Endothelial cell of umbilical vein (primary cell): ENCODE measurements at regions not wholly inside any gene's neighbourhood (a gene's known extent, or its start where the extent isn't known, plus 50 kb on each side); places are given as distances from the start of the nearest gene placed in this dataset.

Source experiments
- BruUV-seq: library from RNA; stranded (reverse); fragments of 400-500 nt; replicated peaks from 2 replicates; lab custom pipeline; 2021; lab: Mats Ljungman, UMichigan
- CTCF ChIA-PET: fragments of 300-600, 350-600 bp; sonication (Branson Sonifier 250); formaldehyde crosslinking; loops from one replicate; lab custom pipeline; 2021; ENCODE audit warnings: antibody characterized with exemption, inconsistent platforms; lab: Charles Lee
- POLR2A ChIA-PET: fragments of 300-600, 350-600 bp; sonication (Branson Sonifier 250); formaldehyde crosslinking; loops from one replicate; lab custom pipeline; 2021; ENCODE audit warnings: antibody characterized with exemption, inconsistent platforms; lab: Charles Lee
- DNase-seq: peaks from one replicate; pipeline ENCODE4 v3.0.0-alpha.2; 2011; ENCODE audit warnings: low read depth, low spot score
- FAIRE-seq: peaks from 2 replicates; lab custom pipeline; 2011; peaks lifted over from hg19 to GRCh38; lab: Jason Lieb, UNC
- H2AFZ ChIP-seq: 2 replicates; pipeline ENCODE4 v1.6.0; 2012; ENCODE audit warnings: low read depth, low read length, control low read depth, inconsistent platforms
- H3K27ac ChIP-seq: 2 replicates; pipeline ENCODE4 v1.5.1; 2011; ENCODE audit warnings: low read depth, mild to moderate bottlenecking, control low read depth, low read length, moderate library complexity; ENCODE audit not compliant: insufficient read depth
- H3K27me3 ChIP-seq, 2 experiments: 2 replicates each; pipeline versions ENCODE4 v1.6.0 to v1.6.1; 2011; ENCODE audit warnings: low read length in 2 of 2, mixed read lengths in 1 of 2; ENCODE audit not compliant: control insufficient read depth in 2 of 2, insufficient read depth in 2 of 2
- H3K36me3 ChIP-seq, 2 experiments: 2 replicates in 1 of 2; 3 replicates in 1 of 2; pipeline ENCODE4 v1.5.1; 2011; ENCODE audit warnings: low read length in 2 of 2, mild to moderate bottlenecking in 1 of 2, moderate library complexity in 1 of 2; ENCODE audit not compliant: control insufficient read depth in 2 of 2, insufficient read depth in 2 of 2; ENCODE audit errors: extremely low read depth in 1 of 2
- H3K4me1 ChIP-seq: 3 replicates; pipeline ENCODE4 v1.5.1; 2011; ENCODE audit warnings: mild to moderate bottlenecking, low read length; ENCODE audit not compliant: control insufficient read depth, insufficient read depth; ENCODE audit errors: extremely low read depth
- H3K4me2 ChIP-seq: 2 replicates; pipeline ENCODE4 v1.6.1; 2011; ENCODE audit warnings: low read length, control low read depth, mixed read lengths; ENCODE audit not compliant: insufficient read depth
- H3K4me3 ChIP-seq, 3 experiments: fragments of 200-600 bp in 1 of 3; sonication (generic), shearing (Covaris generic) in 1 of 3; replicated peaks in 1 of 3; 2 replicates each; pipeline ENCODE4 v1.5.1; 2011 to 2016; ENCODE audit warnings: control low read depth in 3 of 3, low read length in 3 of 3, mild to moderate bottlenecking in 2 of 3, inconsistent platforms in 1 of 3, low read depth in 1 of 3, moderate library complexity in 1 of 3; ENCODE audit not compliant: insufficient read depth in 1 of 3
- H3K79me2 ChIP-seq: 2 replicates; pipeline ENCODE4 v1.6.0; 2012; ENCODE audit warnings: low read length, inconsistent platforms; ENCODE audit not compliant: control insufficient read depth, insufficient read depth
- H3K9ac ChIP-seq: replicated peaks from 2 replicates; pipeline ENCODE3; 2011; ENCODE audit warnings: low read length, control low read depth; ENCODE audit not compliant: insufficient read depth; ENCODE audit errors: extremely low read depth
- H3K9me1 ChIP-seq: replicated peaks from 3 replicates; pipeline ENCODE4 v1.6.0; 2011; ENCODE audit warnings: mild to moderate bottlenecking, low read length; ENCODE audit not compliant: control insufficient read depth, insufficient read depth; ENCODE audit errors: extremely low read depth
- H3K9me3 ChIP-seq: replicated peaks from 2 replicates; pipeline ENCODE4 v1.5.1; 2012; ENCODE audit warnings: low read length, inconsistent platforms; ENCODE audit not compliant: control insufficient read depth, insufficient read depth
- H4K20me1 ChIP-seq: replicated peaks from 2 replicates; pipeline ENCODE3; 2011; ENCODE audit warnings: mild to moderate bottlenecking, low read length; ENCODE audit not compliant: control insufficient read depth, insufficient read depth; ENCODE audit errors: extremely low read depth
- EZH2 ChIP-seq: IDR thresholded peaks from 2 replicates; pipeline ENCODE4 v1.6.1; 2012; ENCODE audit warnings: borderline replicate concordance, low read depth, mild to moderate bottlenecking, moderate library complexity, low read length, inconsistent platforms; ENCODE audit not compliant: severe bottlenecking
- FOS ChIP-seq: IDR thresholded peaks from 2 replicates; pipeline ENCODE4 v1.6.1; 2011; ENCODE audit warnings: mild to moderate bottlenecking, low read length, moderate library complexity, borderline replicate concordance; ENCODE audit not compliant: insufficient read depth
- GATA2 ChIP-seq: IDR thresholded peaks from 2 replicates; pipeline ENCODE4 v1.7.0; 2011; ENCODE audit warnings: low read depth, mild to moderate bottlenecking, moderate library complexity, mixed read lengths, low read length; ENCODE audit not compliant: insufficient read length, insufficient read depth
- JUN ChIP-seq: IDR thresholded peaks from 2 replicates; pipeline ENCODE4 v1.6.1; 2011; ENCODE audit warnings: borderline replicate concordance, low read depth; ENCODE audit not compliant: insufficient read length, insufficient read depth
- MYC ChIP-seq: IDR thresholded peaks from one replicate; pipeline ENCODE4 v1.6.1; 2011; ENCODE audit warnings: mild to moderate bottlenecking, low read depth, low read length
- POLR2A ChIP-seq: IDR thresholded peaks from 2 replicates; pipeline ENCODE4 v1.6.1; 2012; ENCODE audit warnings: low read depth, mild to moderate bottlenecking, control low read depth, low read length
- POLR2AphosphoS5 ChIP-seq: IDR thresholded peaks from 2 replicates; pipeline ENCODE4 v1.6.1; 2012; ENCODE audit warnings: low read depth, mild to moderate bottlenecking, control low read depth, low read length, moderate library complexity; ENCODE audit not compliant: insufficient read depth
- dilution Hi-C: fragments of 300-500 bp; cut with MboI; formaldehyde crosslinking; loops from one replicate; pipeline ENCODE4 v1.15.0; 2019; ENCODE audit warnings: low sequenced_read_pairs; ENCODE audit not compliant: extremely low pct_ligation_motif_present
- intact Hi-C: fragments of 100-400 bp; cut with micrococcal nuclease; formaldehyde crosslinking; loops from one replicate; pipeline ENCODE4 v1.10.0; 2022
- TF ChIP-seq, protein P1 (sequence below): IDR thresholded peaks from 2 replicates; pipeline ENCODE4 v1.6.1; 2011; ENCODE audit not compliant: insufficient read depth, insufficient read length
- TF ChIP-seq, protein P2 (sequence below), 2 donors: IDR thresholded peaks; 1 replicate in 1 of 2; 2 replicates in 1 of 2; pipeline ENCODE4 v1.5.1; 2011; ENCODE audit warnings: low read length in 2 of 2, mild to moderate bottlenecking in 2 of 2, moderate library complexity in 2 of 2, control low read depth in 1 of 2, inconsistent platforms in 1 of 2, low read depth in 1 of 2; ENCODE audit not compliant: insufficient read depth in 1 of 2; ENCODE audit errors: extremely low read depth in 1 of 2

DNA sequence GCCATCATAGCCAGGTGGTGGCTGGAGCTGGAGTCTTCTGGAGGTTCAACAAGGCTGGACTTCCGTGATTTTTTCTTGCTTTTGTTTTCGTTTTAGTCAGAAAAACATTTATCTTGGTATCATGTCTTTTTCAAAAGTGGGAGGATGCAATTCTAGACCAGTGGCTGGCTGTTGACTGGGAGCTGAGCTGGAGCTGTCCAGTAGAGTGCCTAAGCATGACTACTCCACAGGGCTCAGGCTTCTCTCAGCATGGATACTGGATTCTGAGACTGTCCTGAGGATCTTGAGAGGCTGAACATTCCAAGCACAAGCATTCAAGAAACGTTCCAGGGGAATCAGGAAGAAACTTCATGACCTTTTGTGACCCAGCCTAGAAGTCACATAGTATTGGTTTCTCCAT is 598.1 kb downstream of the MID1IP1 start:
- CTCF ChIA-PET, result no interaction called here

More for the DNA sequence above, 598.1 kb downstream of the MID1IP1 start:
- no peak for TF ChIP-seq POLR2A
- TF ChIP-seq, protein P1, sequence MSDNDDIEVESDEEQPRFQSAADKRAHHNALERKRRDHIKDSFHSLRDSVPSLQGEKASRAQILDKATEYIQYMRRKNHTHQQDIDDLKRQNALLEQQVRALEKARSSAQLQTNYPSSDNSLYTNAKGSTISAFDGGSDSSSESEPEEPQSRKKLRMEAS, result no peak
- TF ChIP-seq GATA2, result no peak
- TF ChIP-seq EZH2, result no peak
- TF ChIP-seq MYC, result no peak
- no peak for TF ChIP-seq JUN
- TF ChIP-seq FOS, result no peak
- no peak for TF ChIP-seq POLR2AphosphoS5
- TF ChIP-seq, protein P2, sequence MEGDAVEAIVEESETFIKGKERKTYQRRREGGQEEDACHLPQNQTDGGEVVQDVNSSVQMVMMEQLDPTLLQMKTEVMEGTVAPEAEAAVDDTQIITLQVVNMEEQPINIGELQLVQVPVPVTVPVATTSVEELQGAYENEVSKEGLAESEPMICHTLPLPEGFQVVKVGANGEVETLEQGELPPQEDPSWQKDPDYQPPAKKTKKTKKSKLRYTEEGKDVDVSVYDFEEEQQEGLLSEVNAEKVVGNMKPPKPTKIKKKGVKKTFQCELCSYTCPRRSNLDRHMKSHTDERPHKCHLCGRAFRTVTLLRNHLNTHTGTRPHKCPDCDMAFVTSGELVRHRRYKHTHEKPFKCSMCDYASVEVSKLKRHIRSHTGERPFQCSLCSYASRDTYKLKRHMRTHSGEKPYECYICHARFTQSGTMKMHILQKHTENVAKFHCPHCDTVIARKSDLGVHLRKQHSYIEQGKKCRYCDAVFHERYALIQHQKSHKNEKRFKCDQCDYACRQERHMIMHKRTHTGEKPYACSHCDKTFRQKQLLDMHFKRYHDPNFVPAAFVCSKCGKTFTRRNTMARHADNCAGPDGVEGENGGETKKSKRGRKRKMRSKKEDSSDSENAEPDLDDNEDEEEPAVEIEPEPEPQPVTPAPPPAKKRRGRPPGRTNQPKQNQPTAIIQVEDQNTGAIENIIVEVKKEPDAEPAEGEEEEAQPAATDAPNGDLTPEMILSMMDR (IDR thresholded peaks at IDR 0.05; ENCODE audit: extremely low read depth in 1 of 2, insufficient read depth in 1 of 2, low read depth in 1 of 2, low read length in 2 of 2), result no peak
- no peaks in the 10 kb centered on the region for H3K9me3 ChIP-seq
- H3K36me3 ChIP-seq, result no peaks in the 10 kb centered on the region
- H3K27me3 ChIP-seq, result no peaks in the 10 kb centered on the region
- FAIRE-seq (no peak), DNase-seq (peak; percentile 2)
- H3K9me1 ChIP-seq, result no peaks in the 10 kb centered on the region
- intact Hi-C loops, result no loop called here
- dilution Hi-C loops, result no loop called here
- H4K20me1 ChIP-seq, result no peaks in the 10 kb centered on the region
- H3K4me2 ChIP-seq, result no peak overlapping the region
- no peak overlapping the region for H2AFZ ChIP-seq
- no peak overlapping the region for H3K4me3 ChIP-seq
- no peaks in the 10 kb centered on the region for H3K4me1 ChIP-seq
- POLR2A ChIA-PET, result no interaction called here
- no TSS peak for BruUV-seq
- H3K9ac ChIP-seq, result no peak overlapping the region
- no peaks in the 10 kb centered on the region for H3K79me2 ChIP-seq
- H3K27ac ChIP-seq, result no peak overlapping the region
